Mesendoderm (in vitro differentiated cells): ENCODE measurements at regions not wholly inside any gene's neighbourhood (a gene's known extent, or its start where the extent isn't known, plus 50 kb on each side); places are given as distances from the start of the nearest gene placed in this dataset.

ENCODE experiments used
- DNase-seq: peaks from one replicate; pipeline ENCODE4 v3.0.0; 2013
- H2AK5ac ChIP-seq: 2 replicates; pipeline ENCODE4 v1.6.1; 2013; ENCODE audit warnings: low read length, inconsistent platforms
- H2BK120ac ChIP-seq: 2 replicates; pipeline ENCODE4 v1.6.1; 2013; ENCODE audit warnings: low read depth, mild to moderate bottlenecking, low read length, moderate library complexity, mixed read lengths
- H2BK15ac ChIP-seq: replicated peaks from 2 replicates; pipeline ENCODE4 v1.6.1; 2013; ENCODE audit warnings: low read depth, mild to moderate bottlenecking, moderate library complexity
- H2BK5ac ChIP-seq: 2 replicates; pipeline ENCODE4 v1.6.1; 2013; ENCODE audit warnings: low read length, inconsistent platforms
- H3K18ac ChIP-seq: 2 replicates; pipeline ENCODE4 v1.6.1; 2013; ENCODE audit warnings: mild to moderate bottlenecking, low read length, mixed read lengths
- H3K23ac ChIP-seq: one replicate; pipeline ENCODE4 v1.6.1; 2013; ENCODE audit warnings: low read length
- H3K27ac ChIP-seq: 2 replicates; pipeline ENCODE4 v1.5.1; 2013; ENCODE audit warnings: low read depth, mild to moderate bottlenecking, inconsistent platforms, low read length, moderate library complexity
- H3K27me3 ChIP-seq: 2 replicates; pipeline ENCODE4 v1.6.1; 2013; ENCODE audit warnings: low read length, control low read depth, mild to moderate bottlenecking, inconsistent platforms; ENCODE audit not compliant: insufficient read depth, poor library complexity
- H3K36me3 ChIP-seq: 2 replicates; pipeline ENCODE4 v1.6.1; 2013; ENCODE audit warnings: low read length, inconsistent platforms; ENCODE audit not compliant: control insufficient read depth, insufficient read depth
- H3K4ac ChIP-seq: one replicate; pipeline ENCODE4 v1.6.1; 2013; ENCODE audit warnings: low read depth, mild to moderate bottlenecking, low read length, moderate library complexity
- H3K4me1 ChIP-seq: 2 replicates; pipeline ENCODE4 v1.6.1; 2013; ENCODE audit warnings: low read depth, low read length, inconsistent platforms; ENCODE audit not compliant: control insufficient read depth
- H3K4me2 ChIP-seq: 2 replicates; pipeline ENCODE4 v1.6.1; 2013; ENCODE audit warnings: low read length
- H3K4me3 ChIP-seq: 2 replicates; pipeline ENCODE4 v1.5.1; 2013; ENCODE audit warnings: mild to moderate bottlenecking, low read length
- H3K56ac ChIP-seq: one replicate; pipeline ENCODE4 v1.6.1; 2013; ENCODE audit warnings: low read length
- H3K79me1 ChIP-seq: 2 replicates; pipeline ENCODE4 v1.6.1; 2013; ENCODE audit warnings: low read length, inconsistent platforms
- H3K79me2 ChIP-seq: 2 replicates; pipeline ENCODE4 v1.6.1; 2013; ENCODE audit warnings: mild to moderate bottlenecking, low read length; ENCODE audit not compliant: control insufficient read depth, insufficient read depth
- H3K9ac ChIP-seq: 2 replicates; pipeline ENCODE4 v1.6.1; 2013; ENCODE audit warnings: low read length, inconsistent platforms
- H4K5ac ChIP-seq: one replicate; pipeline ENCODE4 v1.6.1; 2013; ENCODE audit warnings: low read length
- H4K8ac ChIP-seq: one replicate; pipeline ENCODE4 v1.6.1; 2013; ENCODE audit warnings: low read depth, mild to moderate bottlenecking, control low read depth, low read length, moderate library complexity
- WGBS: extraction: QIAGEN DNeasy Blood & Tissue Kit; methylation state at CpG from one replicate; pipeline ENCODE4 v1.1.7; 2013; ENCODE audit warnings: low lambda C conversion rate, missing lambda C conversion rate; ENCODE audit not compliant: insufficient coverage; ENCODE audit errors: extremely low coverage; 5-methylcytosine and 5-hydroxymethylcytosine counted together

DNA sequence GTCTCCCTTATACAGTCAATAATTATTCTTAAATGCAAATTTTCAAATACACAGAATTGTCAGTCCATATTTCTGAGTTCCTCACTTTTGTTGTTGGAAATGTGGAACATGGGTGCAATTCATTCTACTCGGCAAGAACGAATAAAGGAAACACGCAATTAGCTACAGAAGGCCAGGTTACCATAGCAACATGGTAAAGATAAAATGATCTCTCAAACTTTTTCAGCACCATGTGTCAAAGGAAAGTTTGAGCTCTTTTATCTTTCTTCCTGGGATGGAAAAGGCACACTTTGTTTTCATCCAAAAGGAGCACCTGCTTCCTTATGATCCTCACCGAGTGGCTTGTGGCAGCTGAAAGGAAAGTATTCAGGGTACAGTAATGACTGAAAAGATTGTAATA lies 595.0 kb downstream of the RPS29 start:
- Histone ChIP-seq H3K79me2 (no peaks in the 10 kb centered on the region), H3K36me3 (no peaks in the 10 kb centered on the region), H3K4ac (no peak overlapping the region), H3K4me1 (no peaks in the 10 kb centered on the region), H2BK15ac (no peak overlapping the region), H2BK120ac (no peak overlapping the region), H3K9ac (no peak overlapping the region), H3K27ac (no peak overlapping the region), H3K18ac (no peak overlapping the region), H2AK5ac (no peak overlapping the region), H3K23ac (no peak overlapping the region), H3K79me1 (no peaks in the 10 kb centered on the region), H4K5ac (no peak overlapping the region), H3K4me2 (no peak overlapping the region), H3K27me3 (no peaks in the 10 kb centered on the region), H3K56ac (no peak overlapping the region), H3K4me3 (no peak overlapping the region), H4K8ac (no peak overlapping the region), H2BK5ac (no peak overlapping the region)
- DNase-seq: no peak
- WGBS: no CpG with 5 or more reads among the region's 4 CpGs

- no peak overlapping the region for H3K4me2 ChIP-seq
- H3K4ac ChIP-seq: no peak overlapping the region
- H3K27ac ChIP-seq: no peak overlapping the region
- no peak overlapping the region for H2BK5ac ChIP-seq
- no peak overlapping the region for H3K18ac ChIP-seq
- H3K36me3 ChIP-seq: no peaks in the 10 kb centered on the region
- no peak overlapping the region for H4K5ac ChIP-seq
- no peak overlapping the region for H2BK15ac ChIP-seq
- H3K79me2 ChIP-seq: no peaks in the 10 kb centered on the region
- no peaks in the 10 kb centered on the region for H3K4me1 ChIP-seq
- H3K27me3 ChIP-seq: no peaks in the 10 kb centered on the region
- DNase-seq: no peak
- no peak overlapping the region for H4K8ac ChIP-seq
- no CpG with 5 or more reads among the region's 6 CpGs for WGBS
- H2AK5ac ChIP-seq: no peak overlapping the region
- H2BK120ac ChIP-seq: no peak overlapping the region
- H3K4me3 ChIP-seq: no peak overlapping the region
- no peak overlapping the region for H3K9ac ChIP-seq
- no peak overlapping the region for H3K56ac ChIP-seq
- H3K23ac ChIP-seq: no peak overlapping the region
- no peaks in the 10 kb centered on the region for H3K79me1 ChIP-seq
These were observed 602.8 kb downstream of the RPS29 start for GRCh38 chr14:48983351-48983888.

- Histone ChIP-seq H3K79me2 (no peaks in the 10 kb centered on the region), H2BK120ac (no peak overlapping the region), H3K79me1 (no peaks in the 10 kb centered on the region), H3K4me1 (no peaks in the 10 kb centered on the region), H3K18ac (no peak overlapping the region), H3K56ac (no peak overlapping the region), H3K4ac (no peak overlapping the region), H3K23ac (no peak overlapping the region), H2BK15ac (no peak overlapping the region), H4K5ac (no peak overlapping the region), H3K36me3 (no peaks in the 10 kb centered on the region), H3K27ac (no peak overlapping the region), H4K8ac (no peak overlapping the region), H2AK5ac (no peak overlapping the region), H3K27me3 (no peaks in the 10 kb centered on the region), H3K9ac (no peak overlapping the region), H3K4me2 (no peak overlapping the region), H3K4me3 (no peak overlapping the region), H2BK5ac (no peak overlapping the region)
- DNase-seq: peak; percentile 34
- no CpG with 5 or more reads among the region's 1 CpG for WGBS
These were observed 611.2 kb downstream of the RPS29 start for GRCh38 chr14:48974994-48975393.

DNA sequence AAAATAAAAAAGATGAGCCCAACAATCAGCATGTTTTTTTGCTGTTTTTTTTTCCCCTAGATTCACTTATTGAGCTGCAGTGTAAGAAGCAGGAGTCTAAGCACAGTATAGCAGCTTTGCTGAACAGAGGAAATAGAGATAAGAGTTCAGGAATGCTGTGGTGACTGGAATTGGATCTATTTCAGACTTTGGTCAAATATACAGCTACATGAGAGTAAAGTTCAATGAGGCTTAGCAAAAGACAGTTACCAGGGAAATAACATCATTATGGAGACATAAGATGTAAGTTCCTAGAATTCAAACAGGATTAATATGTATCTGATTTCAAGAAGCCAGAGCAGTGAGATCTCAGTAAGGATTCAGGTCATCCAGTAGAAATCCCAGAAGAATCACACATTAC lies 613.0 kb downstream of the RPS29 start:
- Histone ChIP-seq H2BK5ac (no peak overlapping the region), H3K27me3 (no peaks in the 10 kb centered on the region), H3K56ac (no peak overlapping the region), H2BK120ac (no peak overlapping the region), H3K9ac (no peak overlapping the region), H3K4me1 (no peaks in the 10 kb centered on the region), H3K79me1 (no peaks in the 10 kb centered on the region), H4K5ac (no peak overlapping the region), H3K79me2 (no peaks in the 10 kb centered on the region), H3K27ac (no peak overlapping the region), H4K8ac (no peak overlapping the region), H3K4me3 (no peak overlapping the region), H3K18ac (no peak overlapping the region), H2BK15ac (no peak overlapping the region), H3K4me2 (no peak overlapping the region), H3K4ac (no peak overlapping the region), H3K23ac (no peak overlapping the region), H3K36me3 (no peaks in the 10 kb centered on the region), H2AK5ac (no peak overlapping the region)
- no peak for DNase-seq

- H3K4ac ChIP-seq: no peak overlapping the region
- H3K9ac ChIP-seq: no peak overlapping the region
- H3K23ac ChIP-seq: no peak overlapping the region
- H3K4me3 ChIP-seq: no peak overlapping the region
- DNase-seq: no peak
- H4K5ac ChIP-seq: no peak overlapping the region
- H4K8ac ChIP-seq: no peak overlapping the region
- H3K36me3 ChIP-seq: no peaks in the 10 kb centered on the region
- H3K27ac ChIP-seq: no peak overlapping the region
- no peaks in the 10 kb centered on the region for H3K79me1 ChIP-seq
- no peak overlapping the region for H2BK15ac ChIP-seq
- no peaks in the 10 kb centered on the region for H3K79me2 ChIP-seq
- H3K27me3 ChIP-seq: no peaks in the 10 kb centered on the region
- H3K18ac ChIP-seq: no peak overlapping the region
- no peaks in the 10 kb centered on the region for H3K4me1 ChIP-seq
- no peak overlapping the region for H3K4me2 ChIP-seq
- H2AK5ac ChIP-seq: no peak overlapping the region
- no peak overlapping the region for H3K56ac ChIP-seq
- H2BK120ac ChIP-seq: no peak overlapping the region
- no peak overlapping the region for H2BK5ac ChIP-seq
These were observed 615.2 kb downstream of the RPS29 start for GRCh38 chr14:48970943-48971342.

GRCh38 chr14:48967419-48967818 lies 618.8 kb downstream of the RPS29 start:
- no peak overlapping the region for H3K4me2 ChIP-seq
- no peak overlapping the region for H2BK15ac ChIP-seq
- H4K5ac ChIP-seq: no peak overlapping the region
- no peak overlapping the region for H3K4me3 ChIP-seq
- H3K79me2 ChIP-seq: no peaks in the 10 kb centered on the region
- no peaks in the 10 kb centered on the region for H3K36me3 ChIP-seq
- no peaks in the 10 kb centered on the region for H3K79me1 ChIP-seq
- no peak overlapping the region for H2BK5ac ChIP-seq
- no peak overlapping the region for H2BK120ac ChIP-seq
- no peak for DNase-seq
- H3K27ac ChIP-seq: no peak overlapping the region
- no peak overlapping the region for H3K18ac ChIP-seq
- H3K9ac ChIP-seq: no peak overlapping the region
- no peak overlapping the region for H4K8ac ChIP-seq
- H2AK5ac ChIP-seq: no peak overlapping the region
- H3K23ac ChIP-seq: no peak overlapping the region
- H3K27me3 ChIP-seq: no peaks in the 10 kb centered on the region
- H3K4me1 ChIP-seq: no peaks in the 10 kb centered on the region
- WGBS: no CpG with 5 or more reads among the region's 3 CpGs
- no peak overlapping the region for H3K56ac ChIP-seq
- H3K4ac ChIP-seq: no peak overlapping the region
